Endothelial cell of umbilical vein (primary cell): ENCODE measurements at regions not wholly inside any gene's neighbourhood (a gene's known extent, or its start where the extent isn't known, plus 50 kb on each side); places are given as distances from the start of the nearest gene placed in this dataset.

Source experiments
- EZH2 ChIP-seq: IDR thresholded peaks from 2 replicates; pipeline ENCODE4 v1.6.1; 2012; ENCODE audit warnings: borderline replicate concordance, low read depth, mild to moderate bottlenecking, moderate library complexity, low read length, inconsistent platforms; ENCODE audit not compliant: severe bottlenecking
- POLR2A ChIP-seq: IDR thresholded peaks from 2 replicates; pipeline ENCODE4 v1.6.1; 2012; ENCODE audit warnings: low read depth, mild to moderate bottlenecking, control low read depth, low read length
- POLR2AphosphoS5 ChIP-seq: IDR thresholded peaks from 2 replicates; pipeline ENCODE4 v1.6.1; 2012; ENCODE audit warnings: low read depth, mild to moderate bottlenecking, control low read depth, low read length, moderate library complexity; ENCODE audit not compliant: insufficient read depth
- TF ChIP-seq, protein P1 (sequence below), 2 donors: IDR thresholded peaks; 1 replicate in 1 of 2; 2 replicates in 1 of 2; pipeline ENCODE4 v1.5.1; 2011; ENCODE audit warnings: low read length in 2 of 2, mild to moderate bottlenecking in 2 of 2, moderate library complexity in 2 of 2, control low read depth in 1 of 2, inconsistent platforms in 1 of 2, low read depth in 1 of 2; ENCODE audit not compliant: insufficient read depth in 1 of 2; ENCODE audit errors: extremely low read depth in 1 of 2

DNA sequence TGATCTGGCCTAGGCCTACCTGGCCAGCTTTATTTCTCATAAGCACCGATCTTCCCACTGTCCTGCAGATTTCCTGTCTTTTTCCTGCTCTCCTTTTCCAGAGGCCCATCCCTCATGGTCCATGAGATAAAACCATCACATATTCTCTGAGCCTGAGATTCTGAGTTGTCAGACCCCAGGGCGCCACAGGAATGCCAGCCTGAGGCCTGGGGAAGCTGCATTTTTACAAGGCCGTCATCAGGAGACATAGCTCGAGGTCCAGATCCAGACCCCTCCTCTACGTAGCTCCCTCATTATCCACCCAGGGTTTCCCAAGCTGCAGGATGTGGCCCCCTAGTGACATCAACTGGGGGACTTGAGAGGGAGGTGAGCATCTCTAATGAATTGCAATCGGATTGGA, 204.3 kb downstream of the ATPSCKMT start:
- TF ChIP-seq, protein P1, sequence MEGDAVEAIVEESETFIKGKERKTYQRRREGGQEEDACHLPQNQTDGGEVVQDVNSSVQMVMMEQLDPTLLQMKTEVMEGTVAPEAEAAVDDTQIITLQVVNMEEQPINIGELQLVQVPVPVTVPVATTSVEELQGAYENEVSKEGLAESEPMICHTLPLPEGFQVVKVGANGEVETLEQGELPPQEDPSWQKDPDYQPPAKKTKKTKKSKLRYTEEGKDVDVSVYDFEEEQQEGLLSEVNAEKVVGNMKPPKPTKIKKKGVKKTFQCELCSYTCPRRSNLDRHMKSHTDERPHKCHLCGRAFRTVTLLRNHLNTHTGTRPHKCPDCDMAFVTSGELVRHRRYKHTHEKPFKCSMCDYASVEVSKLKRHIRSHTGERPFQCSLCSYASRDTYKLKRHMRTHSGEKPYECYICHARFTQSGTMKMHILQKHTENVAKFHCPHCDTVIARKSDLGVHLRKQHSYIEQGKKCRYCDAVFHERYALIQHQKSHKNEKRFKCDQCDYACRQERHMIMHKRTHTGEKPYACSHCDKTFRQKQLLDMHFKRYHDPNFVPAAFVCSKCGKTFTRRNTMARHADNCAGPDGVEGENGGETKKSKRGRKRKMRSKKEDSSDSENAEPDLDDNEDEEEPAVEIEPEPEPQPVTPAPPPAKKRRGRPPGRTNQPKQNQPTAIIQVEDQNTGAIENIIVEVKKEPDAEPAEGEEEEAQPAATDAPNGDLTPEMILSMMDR (IDR thresholded peaks at IDR 0.05; ENCODE audit: extremely low read depth in 1 of 2, insufficient read depth in 1 of 2, low read depth in 1 of 2, low read length in 2 of 2): no peak
- no peak for TF ChIP-seq EZH2
- TF ChIP-seq POLR2A: no peak
- TF ChIP-seq POLR2AphosphoS5: no peak
